Heart left ventricle (tissue), 16 donors: ENCODE measurements at regions not wholly inside any gene's neighbourhood (a gene's known extent, or its start where the extent isn't known, plus 50 kb on each side); places are given as distances from the start of the nearest gene placed in this dataset.

Experiments
- ATAC-seq, 4 donors: fragments of 200-7000 bp; cut with Tn5 transposase; one replicate each; pipeline ENCODE4 v1.9.1; 2020 to 2022; ENCODE audit warnings: moderate library complexity in 4 of 4, mild to moderate bottlenecking in 3 of 4, moderate number of reproducible peaks in 1 of 4
- DNase-seq, 5 donors: peaks; one replicate each; pipeline ENCODE4 v3.0.0-alpha.2; 2020
- H3K27ac ChIP-seq, 12 donors: fragments of 200-600 bp; sonication (generic) in 4 of 12; one replicate each; pipeline versions ENCODE4 v1.5.0 to v1.8.0; 2016 to 2022; ENCODE audit warnings: mild to moderate bottlenecking in 2 of 12
- H3K27me3 ChIP-seq, 9 donors: fragments of 200-600 bp; sonication (generic) in 2 of 9; one replicate each; pipeline versions ENCODE4 v1.5.1 to v1.8.0; 2016 to 2022; ENCODE audit warnings: mild to moderate bottlenecking in 3 of 9
- H3K36me3 ChIP-seq, 9 donors: fragments of 200-600 bp; sonication (generic) in 2 of 9; one replicate each; pipeline versions ENCODE4 v1.5.0 to v1.8.0; 2018 to 2022; ENCODE audit warnings: mild to moderate bottlenecking in 2 of 9
- H3K4me1 ChIP-seq, 12 donors: fragments of 200-600 bp; sonication (generic) in 4 of 12; one replicate each; pipeline versions ENCODE4 v1.5.0 to v1.8.0; 2016 to 2022; ENCODE audit warnings: mild to moderate bottlenecking in 3 of 12
- H3K4me3 ChIP-seq, 12 donors: fragments of 200-600 bp; sonication (generic) in 4 of 12; one replicate each; pipeline versions ENCODE4 v1.5.0 to v1.8.0; 2017 to 2022; ENCODE audit warnings: mild to moderate bottlenecking in 9 of 12, moderate library complexity in 4 of 12
- H3K9me3 ChIP-seq, 12 donors: fragments of 200-600 bp; sonication (generic) in 4 of 12; one replicate each; pipeline versions ENCODE4 v1.5.0 to v1.8.0; 2016 to 2022; ENCODE audit warnings: mild to moderate bottlenecking in 1 of 12
- CTCF ChIP-seq, 12 donors: fragments of 200-600 bp; sonication (generic) in 4 of 12; IDR thresholded peaks; one replicate each; pipeline versions ENCODE4 v1.5.0 to v1.8.0; 2018 to 2022; ENCODE audit warnings: antibody characterized with exemption in 12 of 12, mild to moderate bottlenecking in 5 of 12
- POLR2A ChIP-seq, 2 donors: fragments of 450-650 bp; IDR thresholded peaks; one replicate each; pipeline ENCODE4 v1.6.1; 2017; ENCODE audit warnings: antibody characterized with exemption in 2 of 2, mild to moderate bottlenecking in 2 of 2, moderate library complexity in 2 of 2
- WGBS, 4 donors: extraction: QIAGEN DNeasy Blood & Tissue Kit in 2 of 4; methylation state at CpG; one replicate each; pipeline versions ENCODE4 v1.1.5 to v1.1.7; 2013 to 2018; 5-methylcytosine and 5-hydroxymethylcytosine counted together
- intact Hi-C, 10 donors: fragments of 100-400 bp; cut with DNase I; formaldehyde crosslinking; loops; one replicate each; pipeline versions ENCODE4 v1.11.1 to v1.14.2; 2022
- donor health status: ischemic (EF 13 %, LVEDD 7.1; RV severe dilation, severe dysfunction).
- donor health status: healthy with polysubstance abuse.
- donor health status: DM: no; HTN: yes; CAD: no.
- donor health status: DM: no; HTN: no; CAD: no.
- donor health status: ischemic (EF 25% LVEDD 6.9; RV normal size, moderate dysfunction).
- donor health status: ischemic (EF 25% LVEDD 5.7; RV mildly dilated, moderate dysfunction).
- donor health status: healthy.
- donor health status: DM: yes; HTN: yes; CAD: no.
- donor health status: ischemic (EF 35%, LVEDD 5.7; RV mildly dilated, moderate dysfunction).
- donor health status: nonischemic (EF 11% LVEDD 7.7; RV severe dilation, severe dysfunction).
- donor health status: DM: yes; HTN: yes; CAD: no.
- donor health status: PGD.
- donor health status: ischemic (EF 29% LVEDD 5.4; RV normal size, mild dysfunction).
- donor health status: nonischemic (EF 23%, LVEDD 6.1; RV moderate dilation, normal function).

- H3K9me3 ChIP-seq: no peaks in the 10 kb centered on the region
- H3K36me3 ChIP-seq: no peaks in the 10 kb centered on the region
- no peak for DNase-seq
- WGBS, 4 donors: 51 to 67% (median 57%) methylated on average over 1 of the region's 1 CpG
- intact Hi-C loops: no loop called here
- no peak for ATAC-seq
- H3K27ac ChIP-seq: no peak overlapping the region
- no peak for TF ChIP-seq CTCF (IDR thresholded peaks at IDR 0.05)
- TF ChIP-seq POLR2A (IDR thresholded peaks at IDR 0.05): no peak
- H3K27me3 ChIP-seq: no peaks in the 10 kb centered on the region
- H3K4me1 ChIP-seq: no peaks in the 10 kb centered on the region
- H3K4me3 ChIP-seq: no peak overlapping the region
These were observed 459.5 kb downstream of the RMST start for GRCh38 chr12:97921979-97922722.

GRCh38 chr12:97923546-97923945, 460.9 kb downstream of the RMST start:
- 75 to 94% (median 88%) methylated on average over 2 of the region's 2 CpGs for WGBS, 4 donors
- TF ChIP-seq CTCF (IDR thresholded peaks at IDR 0.05) (no peak), POLR2A (IDR thresholded peaks at IDR 0.05) (no peak)

GRCh38 chr12:97924122-97924521, 461.5 kb downstream of the RMST start:
- Histone ChIP-seq H3K27me3 (no peaks in the 10 kb centered on the region), H3K4me3 (no peak overlapping the region), H3K27ac (no peak overlapping the region), H3K36me3 (no peaks in the 10 kb centered on the region), H3K9me3 (no peaks in the 10 kb centered on the region), H3K4me1 (no peaks in the 10 kb centered on the region)
- DNase-seq: no peak
- TF ChIP-seq CTCF (IDR thresholded peaks at IDR 0.05) (no peak), POLR2A (IDR thresholded peaks at IDR 0.05) (no peak)
- no peak for ATAC-seq
- intact Hi-C loops: no loop called here
- 59 to 70% (median 67%) methylated on average over 4 of the region's 4 CpGs for WGBS, 4 donors

More at GRCh38 chr12:97923546-97923945, 460.9 kb downstream of the RMST start:
- Histone ChIP-seq H3K27ac (no peak overlapping the region), H3K27me3 (no peaks in the 10 kb centered on the region), H3K4me1 (no peaks in the 10 kb centered on the region), H3K4me3 (no peak overlapping the region), H3K9me3 (no peaks in the 10 kb centered on the region), H3K36me3 (no peaks in the 10 kb centered on the region)
- no peak for DNase-seq
- intact Hi-C loops: no loop called here
- ATAC-seq: no peak

GRCh38 chr12:97927977-97928376, 465.4 kb downstream of the RMST start:
- no peak for TF ChIP-seq CTCF (IDR thresholded peaks at IDR 0.05)
- TF ChIP-seq POLR2A (IDR thresholded peaks at IDR 0.05): no peak
- DNase-seq: no peak
- no peak for ATAC-seq
- Histone ChIP-seq H3K9me3 (peaks cover 0 to 6% (median 0%) of the 10 kb centered on the region in 12 donors), H3K4me3 (no peak overlapping the region), H3K27ac (no peak overlapping the region), H3K4me1 (no peaks in the 10 kb centered on the region), H3K27me3 (no peaks in the 10 kb centered on the region), H3K36me3 (no peaks in the 10 kb centered on the region)
- intact Hi-C loops: no loop called here
- WGBS, 4 donors: 85 to 91% (median 89%) methylated on average over 6 of the region's 6 CpGs
